GM21390 (cell line): ENCODE measurements at regions not wholly inside any gene's neighbourhood (a gene's known extent, or its start where the extent isn't known, plus 50 kb on each side); places are given as distances from the start of the nearest gene placed in this dataset.

Source experiments
- ATAC-seq: cut with Tn5 transposase; IDR thresholded peaks from one replicate; pipeline ENCODE4 v1.9.1; 2021; ENCODE audit not compliant: unreplicated experiment

DNA sequence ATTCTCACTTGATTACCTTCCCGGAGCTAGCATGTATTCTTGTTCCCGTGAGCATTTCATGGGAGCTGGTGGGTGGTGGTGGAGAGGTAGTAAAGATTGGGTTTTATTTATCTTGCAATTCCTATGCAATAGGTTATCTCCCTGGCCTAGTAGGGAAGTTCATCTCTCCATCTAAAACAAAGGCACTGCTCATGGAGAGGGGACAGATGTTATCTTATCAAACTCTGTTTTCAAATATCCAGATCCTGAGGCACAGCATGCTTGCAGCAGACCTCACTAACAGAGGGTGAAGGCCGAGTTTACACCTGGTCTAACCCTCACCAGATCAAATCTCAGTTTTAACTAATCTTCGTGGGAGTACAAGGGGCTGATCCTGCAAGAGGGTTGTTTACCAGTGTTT, 98.9 kb downstream of the CYRIA start:
- no peak for ATAC-seq

DNA sequence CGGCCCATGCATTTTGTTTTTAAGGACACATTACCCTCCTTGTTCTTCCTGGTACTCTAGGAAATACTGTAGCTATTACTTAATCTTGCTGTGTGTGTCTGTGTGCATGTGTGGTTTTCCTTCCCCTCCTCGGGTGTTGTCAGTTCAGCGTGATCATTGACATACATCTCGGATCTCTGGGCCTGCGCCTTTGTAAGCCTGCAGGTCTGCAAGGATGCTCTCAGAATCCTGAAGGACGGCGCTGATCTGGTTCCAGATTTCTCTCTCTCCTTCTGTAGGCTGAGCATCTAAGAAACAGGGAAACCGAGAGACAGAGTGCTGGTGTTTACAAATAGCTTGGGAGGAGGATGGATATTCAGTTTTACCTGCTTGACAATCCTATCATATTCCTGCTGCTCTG, 100.2 kb downstream of the CYRIA start:
- ATAC-seq: no peak

DNA sequence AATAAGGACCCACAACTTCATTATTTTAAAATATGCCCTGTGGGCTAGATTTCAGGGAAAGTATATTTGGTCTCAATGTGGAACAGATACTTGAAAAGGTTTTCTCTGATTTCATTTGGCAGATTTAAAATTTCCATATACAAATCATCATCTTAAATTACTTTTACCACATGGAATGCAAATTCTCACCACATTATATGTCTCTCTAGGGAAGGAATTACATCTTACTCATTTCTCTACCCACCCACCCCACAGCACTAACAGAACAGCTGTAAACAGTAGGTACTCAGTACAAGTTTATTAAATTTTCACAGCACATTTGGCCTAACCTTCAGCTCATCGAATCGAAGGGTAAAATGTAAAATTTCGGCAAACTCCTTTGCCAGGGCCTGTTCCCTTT, 104.0 kb downstream of the CYRIA start:
- no peak for ATAC-seq

GRCh38 chr2:16561251-16561650, 104.4 kb downstream of the CYRIA start:
- no peak for ATAC-seq

- no peak for ATAC-seq
Measured at GRCh38 chr2:16559278-16560067, 106.2 kb downstream of the CYRIA start.

DNA sequence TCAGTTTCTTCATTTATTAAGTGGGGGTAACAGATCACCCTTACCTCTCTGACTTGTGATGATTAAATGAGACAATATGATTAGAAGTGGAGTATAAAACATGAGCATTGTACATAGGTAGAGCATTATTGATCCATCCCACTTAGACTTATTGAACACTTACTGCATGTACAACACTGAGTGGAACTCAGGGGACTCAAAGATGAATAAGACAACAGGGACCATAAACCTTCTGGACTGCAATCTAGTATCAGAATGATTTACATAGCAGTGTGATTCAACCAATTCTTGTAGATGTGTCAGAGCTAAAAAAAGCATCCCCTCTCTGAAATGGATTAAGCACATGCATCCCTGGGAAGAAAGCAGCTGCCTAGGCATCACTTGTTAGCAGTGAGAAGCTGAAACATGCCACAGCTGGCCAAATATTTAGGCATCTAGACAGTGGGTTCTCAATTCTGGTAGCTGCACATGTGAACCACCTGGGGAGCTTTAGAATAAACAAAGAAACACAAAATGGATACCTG, 111.5 kb downstream of the CYRIA start:
- no peak for ATAC-seq

GRCh38 chr2:16553226-16553625, 112.4 kb downstream of the CYRIA start:
- no peak for ATAC-seq

- no peak for ATAC-seq
Measured at GRCh38 chr2:16552202-16552601, 113.4 kb downstream of the CYRIA start.

DNA sequence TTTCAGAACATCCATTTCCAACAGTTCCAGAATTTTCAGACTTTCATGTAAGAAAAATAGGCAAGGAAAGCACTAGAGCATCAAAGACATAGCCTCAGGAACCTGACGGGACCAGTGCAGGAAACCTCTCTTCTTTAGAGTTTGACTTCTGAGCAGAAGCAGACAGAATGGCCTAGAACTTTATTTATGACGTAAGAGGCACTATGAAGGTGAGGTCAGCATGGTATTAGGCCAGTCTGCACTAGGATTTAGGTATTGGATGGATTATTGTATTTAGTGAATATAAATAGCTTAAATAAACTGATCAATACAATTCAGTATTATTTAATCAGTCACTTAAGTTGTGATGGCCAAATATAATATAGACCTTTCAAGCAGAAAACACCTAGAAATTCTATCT, 117.6 kb downstream of the CYRIA start:
- no peak for ATAC-seq

- no peak for ATAC-seq
Measured at GRCh38 chr2:16546128-16546754, 119.4 kb downstream of the CYRIA start.

- no peak for ATAC-seq
Measured at GRCh38 chr2:16538707-16539106, 126.9 kb downstream of the CYRIA start.

GRCh38 chr2:16537347-16537746, 128.3 kb downstream of the CYRIA start:
- no peak for ATAC-seq

- no peak for ATAC-seq
Measured at GRCh38 chr2:16526193-16526592, 139.4 kb downstream of the CYRIA start.

DNA sequence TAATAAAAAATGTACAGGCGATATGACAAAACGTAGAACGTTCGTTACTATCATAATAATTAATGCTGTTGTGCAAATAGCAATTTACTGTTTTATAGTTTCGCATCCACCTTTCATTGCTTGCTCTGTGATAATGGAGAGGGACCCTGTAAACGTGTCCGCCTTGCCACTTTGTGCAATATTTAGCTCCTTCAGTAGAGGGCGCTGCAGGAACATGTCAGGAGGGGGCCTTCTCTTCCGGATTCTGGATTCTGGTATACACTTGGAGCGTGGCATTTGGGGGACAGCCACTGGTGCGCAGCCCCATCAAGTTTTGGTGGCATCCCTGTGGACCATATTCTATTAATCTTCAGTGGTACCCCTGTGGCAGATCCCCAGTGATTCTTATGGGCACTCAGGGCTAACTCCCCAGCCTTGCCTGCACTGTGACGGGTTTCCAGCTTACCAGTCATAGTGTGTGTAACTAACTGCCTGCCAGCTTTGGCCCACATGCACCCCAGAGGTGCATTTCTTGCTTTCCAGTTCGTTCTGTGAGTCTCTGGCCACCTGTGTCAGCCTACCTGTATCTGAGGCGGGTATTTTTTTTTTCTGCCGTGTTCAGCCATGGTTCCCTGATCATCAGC, 140.3 kb downstream of the CYRIA start:
- ATAC-seq: no peak

DNA sequence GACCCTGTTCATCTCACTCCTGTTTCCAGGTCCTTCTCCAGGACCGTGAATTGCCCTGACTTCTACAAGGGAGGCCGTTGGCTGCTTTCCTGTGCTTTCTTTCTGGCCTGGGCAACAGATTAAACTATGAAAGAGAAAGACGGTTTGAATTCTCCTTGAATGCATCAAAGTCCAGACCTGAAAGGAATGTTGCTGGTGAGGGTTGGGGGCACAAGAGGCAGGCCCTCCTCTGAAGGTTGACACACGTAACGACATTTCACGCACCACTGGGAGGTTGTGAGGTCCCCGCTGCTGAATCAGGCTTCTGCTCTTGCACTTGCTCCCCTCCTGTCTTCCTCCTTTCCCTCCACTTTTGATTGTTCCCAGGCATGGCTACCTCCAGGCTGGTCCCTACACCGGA, 141.9 kb downstream of the CYRIA start:
- ATAC-seq: no peak

DNA sequence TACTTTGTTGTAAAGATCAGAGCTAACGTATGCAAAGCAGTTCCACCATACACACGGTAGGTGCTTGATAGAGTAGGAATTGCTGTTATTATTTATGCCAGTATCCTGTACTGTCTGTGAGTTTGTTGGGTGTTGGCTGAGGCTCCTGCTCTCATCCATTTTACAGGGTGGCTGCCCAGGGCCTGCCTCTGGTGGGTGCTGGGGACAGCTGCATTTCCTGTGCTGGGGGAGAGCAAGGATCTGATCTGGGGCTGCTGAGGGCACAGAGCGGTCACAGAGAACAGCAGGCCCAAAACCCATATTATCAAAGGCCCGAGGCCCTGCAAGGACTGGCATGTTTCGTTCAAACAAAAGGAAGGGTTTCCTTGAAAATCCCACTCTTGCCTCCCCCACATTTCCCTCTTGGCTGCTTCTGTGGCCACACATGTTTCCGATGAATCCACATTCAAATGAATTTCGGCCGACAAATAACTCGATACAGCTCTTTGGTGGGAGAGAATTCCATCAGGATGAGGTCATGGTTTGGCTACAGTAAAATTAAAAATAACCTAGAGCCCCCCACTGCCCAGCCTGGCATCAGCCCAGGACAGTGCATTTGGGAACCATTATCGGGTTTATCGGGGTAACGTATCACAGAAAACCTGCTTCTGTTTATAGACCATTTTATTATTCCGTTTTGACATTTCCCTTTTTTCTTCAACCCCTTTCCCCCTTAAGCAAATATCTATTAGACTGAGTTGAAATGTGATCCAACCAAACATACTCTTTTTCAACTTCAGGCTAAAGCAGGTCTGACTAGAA, 143.4 kb downstream of the CYRIA start:
- ATAC-seq: no peak

DNA sequence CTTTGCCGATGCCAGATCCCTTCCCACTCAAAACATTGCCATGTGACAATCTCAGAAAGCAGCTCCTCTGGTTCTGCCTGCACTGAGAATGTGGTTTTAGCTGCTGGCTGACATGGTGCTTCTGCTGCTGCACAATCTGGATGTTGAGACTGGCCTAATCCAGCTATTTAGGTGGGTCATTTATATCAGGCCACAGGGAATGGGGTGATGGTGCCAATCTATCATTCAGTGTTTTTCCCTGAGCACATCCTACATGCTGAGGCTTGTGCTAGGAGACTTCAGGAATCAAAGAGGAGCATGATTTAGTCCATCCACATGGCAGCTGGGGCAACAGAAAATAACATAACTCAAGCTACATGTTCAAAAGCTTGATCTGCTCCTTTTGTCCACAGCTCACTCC, 144.7 kb downstream of the CYRIA start:
- ATAC-seq: no peak

DNA sequence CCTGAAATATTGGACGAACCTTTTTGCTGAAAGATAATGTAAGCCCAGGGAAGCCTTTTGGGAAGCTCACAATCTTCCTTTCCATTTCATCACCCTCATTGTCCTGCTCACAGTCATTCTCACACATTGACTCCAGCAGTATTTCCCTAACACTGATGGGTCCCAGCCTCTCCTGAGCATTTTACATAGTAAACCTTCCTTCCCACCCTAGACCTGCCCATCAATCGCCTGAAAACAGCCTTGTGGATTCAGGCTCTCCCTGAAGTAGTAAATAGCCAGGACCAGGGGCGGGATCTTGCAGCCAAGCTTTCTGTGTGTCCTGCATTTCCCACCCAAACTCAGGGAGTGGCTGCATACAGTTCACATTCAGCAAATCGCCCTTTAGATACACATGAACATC, 149.9 kb downstream of the CYRIA start:
- ATAC-seq: no peak

GRCh38 chr2:16513626-16514025, 152.0 kb downstream of the CYRIA start:
- ATAC-seq: no peak

DNA sequence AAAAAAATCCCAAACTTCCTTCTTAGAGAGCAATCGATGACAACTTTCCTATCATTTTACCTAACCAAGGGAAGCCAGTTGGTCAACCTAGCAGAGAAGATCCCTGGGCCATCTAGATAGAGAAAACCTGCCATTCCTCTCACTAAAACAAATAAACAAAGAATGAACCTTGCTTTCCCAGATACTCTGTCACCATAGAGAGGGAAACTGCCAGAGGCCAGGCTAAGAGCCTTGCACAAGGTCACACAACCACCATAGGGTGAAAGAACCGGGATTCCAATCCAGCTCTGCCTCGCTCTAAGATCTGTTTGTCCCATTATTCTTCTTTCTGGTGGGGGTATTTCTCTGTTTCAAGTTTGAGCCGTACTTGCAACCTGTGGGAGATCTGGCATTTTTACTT, 154.6 kb downstream of the CYRIA start:
- ATAC-seq: no peak

DNA sequence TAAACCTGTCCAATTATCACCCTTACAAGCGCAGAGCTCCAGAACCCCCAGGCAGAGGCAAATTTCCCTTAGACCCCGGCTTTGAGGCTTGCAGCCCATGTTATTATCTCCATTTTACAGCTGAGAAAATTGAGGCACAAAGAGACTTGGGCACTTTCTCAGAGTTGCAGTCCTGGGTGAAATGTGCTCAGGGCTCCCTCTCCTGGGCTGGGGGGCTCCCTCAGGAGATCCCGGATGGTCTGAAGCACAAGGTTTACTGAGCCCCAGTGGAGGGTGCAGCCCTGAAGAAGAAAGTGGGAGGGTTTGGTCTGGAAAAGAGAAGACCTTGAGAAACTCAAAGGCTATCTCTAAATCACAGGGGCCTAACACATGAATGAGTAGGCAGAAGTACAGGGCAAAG, 156.6 kb downstream of the CYRIA start:
- no peak for ATAC-seq
